Left hindlimb (tissue), 1 donor: ENCODE measurements at regions not wholly inside any gene's neighbourhood (a gene's known extent, or its start where the extent isn't known, plus 50 kb on each side); places are given as distances from the start of the nearest gene placed in this dataset.

ENCODE experiments used
- DNase-seq: peaks from one replicate; pipeline ENCODE4 v3.0.0-alpha.2; 2018

DNA sequence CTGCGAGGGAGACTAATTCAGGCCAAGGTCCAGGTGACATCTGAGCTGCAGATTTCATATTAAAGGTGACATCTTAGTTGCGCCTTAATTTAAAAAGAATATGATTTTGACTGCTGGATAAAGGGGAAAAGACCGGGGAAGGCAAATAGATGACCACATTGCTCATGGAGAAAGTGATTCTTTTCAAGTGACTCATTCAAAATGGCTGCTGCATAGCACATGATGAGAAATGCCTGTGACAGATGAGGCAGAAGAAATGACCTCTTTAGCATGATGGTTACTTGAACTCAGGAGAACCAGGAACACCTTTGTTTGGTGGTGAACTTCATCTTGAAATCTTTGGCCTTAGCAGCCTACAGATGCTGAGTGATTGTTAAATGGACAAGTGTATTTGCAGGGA, 385.8 kb upstream of the TRIB2 start:
- DNase-seq: no peak

DNA sequence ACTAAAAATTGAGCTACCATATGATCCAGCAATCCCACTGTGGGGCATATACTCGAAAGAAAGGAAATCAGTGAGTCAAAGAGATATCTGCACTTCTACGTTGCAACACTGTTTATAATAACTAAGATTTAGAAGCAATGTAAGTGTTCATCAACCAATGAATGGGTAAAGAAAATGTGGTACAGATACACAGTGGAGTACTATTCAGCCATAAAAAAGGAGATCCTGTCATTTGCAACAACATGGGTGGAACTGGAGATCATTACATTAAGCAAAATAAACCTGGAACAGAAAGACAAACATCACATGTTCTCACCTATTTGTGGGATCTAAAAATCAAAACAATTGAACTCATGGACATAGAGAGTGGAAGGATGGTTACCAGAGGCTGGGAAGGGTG, 385.0 kb upstream of the TRIB2 start:
- no peak for DNase-seq

GRCh38 chr2:12333293-12333692, 383.4 kb upstream of the TRIB2 start:
- no peak for DNase-seq

DNA sequence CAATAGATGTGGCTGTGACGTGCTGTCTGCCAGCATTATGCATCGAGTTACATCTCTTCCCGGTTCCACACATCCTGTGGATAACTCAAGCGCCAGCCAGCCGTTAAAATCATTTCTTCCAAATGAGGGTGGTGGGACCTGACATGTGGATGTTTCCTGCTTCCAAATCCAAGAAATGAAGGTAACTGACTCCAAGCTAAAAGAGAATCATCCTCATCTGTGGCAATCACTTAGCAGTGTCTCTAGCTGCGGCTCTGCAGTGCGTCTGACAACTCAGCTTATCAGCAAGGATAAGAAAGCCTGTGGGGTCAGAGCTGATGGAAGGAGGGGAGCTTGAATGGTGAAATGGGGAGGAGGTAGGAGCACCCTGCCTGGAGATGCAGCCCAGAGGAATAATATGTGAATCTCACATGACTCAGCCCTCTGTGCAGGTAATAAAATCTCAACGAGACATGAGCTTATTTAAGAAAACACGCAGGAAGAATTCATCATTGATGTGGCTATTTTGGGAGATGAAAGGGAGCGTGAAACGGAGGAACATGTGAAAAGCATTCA, 382.2 kb upstream of the TRIB2 start:
- no peak for DNase-seq

DNA sequence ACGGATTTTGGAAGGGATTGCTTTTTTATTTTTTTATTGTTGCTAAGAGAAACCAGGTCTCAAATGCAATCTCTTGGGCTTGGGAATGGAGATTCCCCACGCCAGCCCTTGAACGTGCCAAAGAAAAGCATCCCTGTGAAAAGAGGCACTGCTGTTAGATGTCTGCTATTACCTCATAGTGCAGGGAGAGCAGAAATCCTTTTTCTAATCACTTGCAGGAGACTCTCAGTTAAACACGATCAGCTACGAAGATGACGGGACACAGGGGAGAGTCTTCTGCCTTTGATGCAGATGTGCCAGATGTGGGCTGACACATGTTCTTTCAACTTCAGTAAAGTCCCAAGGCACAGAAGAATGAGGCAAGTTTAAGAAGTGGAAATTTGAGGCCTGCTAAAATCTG, 381.6 kb upstream of the TRIB2 start:
- peak; percentile 53 for DNase-seq

DNA sequence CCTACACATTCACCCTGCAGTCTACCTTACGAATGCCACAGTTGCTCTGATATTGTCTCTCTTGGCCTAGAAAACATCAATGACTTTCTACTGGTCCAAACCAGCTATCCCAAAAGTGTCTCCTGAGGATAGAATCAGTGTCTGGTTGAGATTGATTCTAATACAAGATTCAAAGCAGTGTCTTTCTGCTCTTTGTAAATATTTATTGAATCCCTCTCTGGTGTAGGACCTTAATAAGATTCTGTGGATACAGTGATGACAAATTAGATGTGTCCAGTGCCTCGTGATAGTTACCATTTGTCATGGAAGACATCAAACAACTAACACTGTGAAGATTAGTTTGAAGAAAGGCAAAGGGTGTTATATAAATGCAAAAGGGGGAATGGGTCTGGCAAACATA, 380.7 kb upstream of the TRIB2 start:
- no peak for DNase-seq

DNA sequence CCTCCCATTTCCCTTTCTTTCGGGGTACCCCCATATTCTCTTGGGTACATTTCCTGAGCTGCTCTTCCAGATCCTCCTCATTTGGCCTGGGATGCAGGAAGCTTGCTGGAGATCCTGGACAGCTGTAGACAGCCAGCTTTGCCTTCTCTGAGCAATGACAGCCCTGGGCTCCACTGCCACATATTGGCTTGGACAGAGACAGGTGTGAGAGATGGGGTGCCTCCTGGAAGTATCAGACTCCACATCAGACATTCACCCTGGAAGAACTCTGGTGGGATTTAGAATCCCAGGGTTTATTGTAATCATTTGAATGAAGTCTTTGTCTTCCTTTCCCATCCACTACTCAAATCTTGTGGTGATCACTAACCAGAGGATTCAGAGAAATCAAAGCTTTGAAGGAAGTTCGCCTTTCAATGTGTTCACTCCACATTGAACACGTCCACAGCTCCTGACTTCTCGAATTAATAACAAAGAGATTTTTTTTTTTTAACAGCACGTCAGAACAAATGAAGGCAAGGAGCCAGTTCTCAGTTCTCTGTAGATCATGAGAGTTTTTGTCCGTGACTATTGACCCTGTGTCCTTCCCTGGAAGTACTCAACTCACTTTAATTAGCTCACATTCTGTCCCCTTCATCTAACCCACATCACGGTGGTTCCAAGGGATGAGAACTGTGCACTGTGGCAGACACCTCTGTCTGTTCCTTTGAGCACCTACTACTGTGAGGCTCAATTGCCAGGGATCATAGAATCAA, 377.6 kb upstream of the TRIB2 start:
- no peak for DNase-seq

- no peak for DNase-seq
These were observed 376.6 kb upstream of the TRIB2 start for GRCh38 chr2:12340164-12340563.

GRCh38 chr2:12341215-12341614, 375.5 kb upstream of the TRIB2 start:
- no peak for DNase-seq

DNA sequence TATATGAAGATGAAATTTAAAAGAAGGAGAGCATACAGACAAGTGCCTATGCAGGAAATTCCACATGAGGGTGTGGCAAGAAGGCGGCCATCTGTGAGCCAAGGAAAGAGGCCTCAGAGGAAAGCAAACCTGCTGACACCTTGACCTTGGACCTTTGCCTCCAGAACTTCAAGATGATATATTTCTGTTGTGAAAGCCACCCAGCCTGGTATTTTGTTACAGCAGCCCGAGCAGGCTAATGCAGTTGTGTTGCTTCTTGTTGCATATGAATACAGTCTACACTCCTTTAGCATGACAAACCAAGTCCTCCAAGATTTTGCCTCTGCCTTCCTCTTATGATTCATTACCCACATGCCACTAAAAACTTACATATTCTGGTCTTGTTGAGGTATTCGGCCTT, 374.8 kb upstream of the TRIB2 start:
- DNase-seq: no peak

- no peak for DNase-seq
These were observed 373.6 kb upstream of the TRIB2 start for GRCh38 chr2:12343141-12343540.

GRCh38 chr2:12347066-12347493, 369.7 kb upstream of the TRIB2 start:
- DNase-seq: no peak

DNA sequence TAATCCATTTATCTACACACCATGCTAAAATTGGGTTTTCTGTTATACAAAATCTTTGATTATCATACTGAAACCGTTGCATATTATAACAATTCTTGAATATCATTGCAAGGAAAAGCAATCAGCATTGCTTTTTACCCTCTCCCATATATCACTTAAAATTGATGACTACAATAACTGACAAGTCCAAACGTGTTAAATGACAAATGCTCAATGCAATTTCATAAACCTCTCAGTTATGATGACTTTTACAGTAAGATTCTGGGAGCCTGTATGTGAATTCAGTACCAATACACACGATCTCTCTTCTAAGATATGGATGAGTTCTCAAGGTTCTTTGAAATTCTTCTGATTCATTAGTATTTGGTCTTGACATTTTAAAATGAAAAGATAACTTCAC, 368.5 kb upstream of the TRIB2 start:
- no peak for DNase-seq

DNA sequence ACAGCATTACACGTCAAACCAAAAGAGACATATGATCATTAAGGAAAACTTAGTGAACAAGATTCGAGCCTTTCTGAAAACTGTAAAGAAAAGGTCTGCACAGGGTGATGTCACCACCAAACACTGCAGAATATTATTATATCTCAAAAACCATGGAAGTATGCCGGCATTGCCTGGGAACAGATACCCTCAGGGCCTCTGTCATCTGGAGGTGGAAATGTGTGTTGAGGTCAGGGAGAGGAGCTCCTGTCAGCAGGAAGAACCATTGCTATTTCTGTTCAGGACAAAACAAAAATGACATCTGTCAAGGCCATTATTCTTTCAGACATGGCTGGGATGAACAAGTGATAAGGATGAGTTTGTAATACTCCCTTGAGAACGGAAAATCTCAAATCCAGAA, 365.9 kb upstream of the TRIB2 start:
- no peak for DNase-seq

- DNase-seq: no peak
These were observed 363.8 kb upstream of the TRIB2 start for GRCh38 chr2:12352889-12353288.

- DNase-seq: no peak
These were observed 355.2 kb upstream of the TRIB2 start for GRCh38 chr2:12361506-12361905.

- DNase-seq: no peak
These were observed 353.6 kb upstream of the TRIB2 start for GRCh38 chr2:12363138-12363537.

- DNase-seq: no peak
These were observed 353.2 kb upstream of the TRIB2 start for GRCh38 chr2:12363569-12363968.

GRCh38 chr2:12369566-12369965, 347.2 kb upstream of the TRIB2 start:
- no peak for DNase-seq

DNA sequence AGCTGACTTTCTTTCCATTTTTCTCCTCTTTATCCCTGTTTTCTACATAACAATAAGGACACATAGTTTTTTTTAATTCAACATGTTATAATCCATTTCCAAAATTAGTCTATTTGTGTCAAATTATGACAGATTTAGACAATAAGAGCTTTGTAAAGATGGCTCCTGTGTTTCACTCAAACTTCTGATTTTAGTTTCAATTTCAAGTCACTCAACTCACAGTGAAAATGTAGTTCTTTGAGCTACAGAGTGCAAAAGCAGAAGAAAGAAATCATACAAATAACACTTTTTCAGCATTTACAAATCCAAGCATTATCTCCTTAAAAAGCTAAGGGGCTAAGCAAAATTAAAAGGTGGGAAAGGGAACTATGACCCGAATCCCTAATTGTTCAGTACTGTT, 340.7 kb upstream of the TRIB2 start:
- DNase-seq: no peak

DNA sequence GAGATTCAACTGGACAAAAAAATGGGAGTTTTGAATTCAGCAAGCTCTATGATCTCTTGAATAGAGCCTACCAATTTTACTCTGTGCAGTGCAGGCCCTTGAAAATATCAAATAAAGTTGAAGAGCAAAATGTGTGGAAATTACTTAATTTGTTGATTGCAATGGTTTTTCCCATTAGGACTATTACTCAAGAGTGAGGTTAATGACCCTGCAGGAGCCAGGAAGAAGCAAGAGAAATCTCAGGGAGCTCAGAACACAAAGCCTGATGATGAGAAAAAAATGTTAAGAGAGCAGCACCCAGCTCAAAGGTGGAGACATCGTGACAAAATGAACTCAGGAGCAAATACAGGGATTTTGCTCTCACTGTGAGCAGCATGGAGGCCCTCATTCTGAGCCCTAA, 337.6 kb upstream of the TRIB2 start:
- no peak for DNase-seq

DNA sequence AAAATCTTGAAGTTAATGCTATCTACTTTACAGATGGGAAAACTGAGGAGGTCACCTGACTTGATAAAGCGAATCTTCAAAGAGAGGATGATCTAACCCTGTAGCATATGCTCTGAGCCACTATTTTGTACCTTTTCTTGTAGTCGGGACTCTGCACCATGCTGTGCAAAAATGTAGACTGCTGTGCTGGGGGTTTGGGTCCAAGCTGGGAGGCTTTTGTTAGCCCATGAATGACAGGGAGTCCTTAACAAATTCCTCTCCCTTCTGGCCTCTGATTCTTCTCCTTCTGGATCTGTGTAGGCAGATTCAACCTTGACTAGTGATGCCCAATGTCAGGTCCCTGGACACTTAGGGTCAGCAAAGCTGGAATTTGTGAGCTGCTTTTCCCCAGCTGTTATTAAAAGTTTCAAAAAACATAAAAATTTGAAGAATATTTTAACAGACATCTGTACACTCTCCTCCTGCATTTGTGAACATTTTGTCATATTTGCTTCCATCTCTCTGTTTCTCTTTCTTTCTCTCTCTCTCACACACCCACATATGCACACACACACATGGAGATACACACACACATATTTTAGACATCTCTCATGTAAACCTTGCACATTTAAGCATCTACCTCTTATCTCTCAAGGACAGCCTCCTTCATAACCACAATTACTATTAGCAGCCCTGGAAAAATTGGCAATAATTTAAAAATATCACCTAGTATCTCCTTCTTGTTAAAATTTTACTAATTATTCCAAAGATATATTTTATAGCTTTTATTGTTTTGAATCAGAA, 335.0 kb upstream of the TRIB2 start:
- no peak for DNase-seq

DNA sequence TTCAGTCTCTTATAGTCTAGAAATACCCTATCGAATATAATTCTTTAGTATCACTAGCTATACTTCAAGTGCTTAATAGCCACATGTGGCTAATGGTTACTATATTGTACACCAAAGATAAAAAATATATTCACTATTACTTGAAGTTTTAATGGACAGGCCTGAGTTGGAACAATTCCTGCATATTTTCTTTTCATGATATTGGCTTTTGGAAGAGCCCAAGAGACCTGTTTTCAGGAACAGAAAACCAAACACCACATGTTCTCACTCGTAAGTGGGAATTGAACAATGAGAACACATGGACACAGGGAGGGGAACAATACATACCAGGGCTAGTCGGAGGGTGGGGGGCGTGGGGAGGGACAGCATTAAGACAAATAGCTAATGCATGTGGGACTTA, 334.4 kb upstream of the TRIB2 start:
- no peak for DNase-seq

GRCh38 chr2:12389344-12390045, 327.2 kb upstream of the TRIB2 start:
- no peak for DNase-seq
